HCT116 (cell line): ENCODE measurements at regions not wholly inside any gene's neighbourhood (a gene's known extent, or its start where the extent isn't known, plus 50 kb on each side); places are given as distances from the start of the nearest gene placed in this dataset.

Experiments
- ATF3 ChIP-seq: IDR thresholded peaks from 2 replicates; pipeline ENCODE4 v1.6.1; 2012
- CTCF ChIP-seq, 3 experiments: fragments of 200-600 bp in 1 of 3; sonication (generic) in 1 of 3; IDR thresholded peaks in 2 of 3; conservative IDR thresholded peaks in 1 of 3; 2 replicates each; pipeline ENCODE4 v1.5.1; 2012 to 2017; ENCODE audit warnings: low read depth in 2 of 3, low read length in 2 of 3, antibody characterized with exemption in 1 of 3, borderline replicate concordance in 1 of 3, control low read depth in 1 of 3, mild to moderate bottlenecking in 1 of 3, mixed read lengths in 1 of 3, mixed run types in 1 of 3, moderate library complexity in 1 of 3; ENCODE audit not compliant: insufficient read depth in 1 of 3
- SIN3A ChIP-seq: IDR thresholded peaks from 2 replicates; pipeline ENCODE4 v1.6.1; 2012; ENCODE audit warnings: low read depth
- ZNF274 ChIP-seq: fragments of 200-500 bp; sonication (Bioruptor generic); IDR thresholded peaks from 2 replicates; pipeline ENCODE4 v1.6.1; 2014; ENCODE audit warnings: mild to moderate bottlenecking, low read depth, low read length, inconsistent platforms

- TF ChIP-seq CTCF (IDR thresholded peaks at IDR 0.05 in 2 of 3, conservative IDR thresholded peaks at IDR 0.05 in 1 of 3; ENCODE audit: borderline replicate concordance in 1 of 3, insufficient read depth in 1 of 3, low read depth in 2 of 3, low read length in 2 of 3): no peak
- no peak for TF ChIP-seq ATF3
- no peak for TF ChIP-seq ZNF274
- no peak for TF ChIP-seq SIN3A
Observed at GRCh38 chr1:101748077-101748476, 248.6 kb downstream of the OLFM3 start.
